Esophagus squamous epithelium (tissue), 4 donors: ENCODE measurements at regions not wholly inside any gene's neighbourhood (a gene's known extent, or its start where the extent isn't known, plus 50 kb on each side); places are given as distances from the start of the nearest gene placed in this dataset.

Source experiments
- CTCF ChIP-seq, 6 experiments: fragments of 450-650 bp in 4 of 6; fragments of 200-600 bp in 2 of 6; sonication (generic) in 2 of 6; IDR thresholded peaks; one replicate each; pipeline ENCODE4 v1.5.1; 2016 to 2019; ENCODE audit warnings: antibody characterized with exemption in 6 of 6, mild to moderate bottlenecking in 4 of 6, moderate library complexity in 4 of 6
- POLR2A ChIP-seq, 4 donors: fragments of 450-650 bp; IDR thresholded peaks; one replicate each; pipeline ENCODE4 v1.6.1; 2017; ENCODE audit warnings: antibody characterized with exemption in 4 of 4, mild to moderate bottlenecking in 4 of 4, moderate library complexity in 3 of 4

DNA sequence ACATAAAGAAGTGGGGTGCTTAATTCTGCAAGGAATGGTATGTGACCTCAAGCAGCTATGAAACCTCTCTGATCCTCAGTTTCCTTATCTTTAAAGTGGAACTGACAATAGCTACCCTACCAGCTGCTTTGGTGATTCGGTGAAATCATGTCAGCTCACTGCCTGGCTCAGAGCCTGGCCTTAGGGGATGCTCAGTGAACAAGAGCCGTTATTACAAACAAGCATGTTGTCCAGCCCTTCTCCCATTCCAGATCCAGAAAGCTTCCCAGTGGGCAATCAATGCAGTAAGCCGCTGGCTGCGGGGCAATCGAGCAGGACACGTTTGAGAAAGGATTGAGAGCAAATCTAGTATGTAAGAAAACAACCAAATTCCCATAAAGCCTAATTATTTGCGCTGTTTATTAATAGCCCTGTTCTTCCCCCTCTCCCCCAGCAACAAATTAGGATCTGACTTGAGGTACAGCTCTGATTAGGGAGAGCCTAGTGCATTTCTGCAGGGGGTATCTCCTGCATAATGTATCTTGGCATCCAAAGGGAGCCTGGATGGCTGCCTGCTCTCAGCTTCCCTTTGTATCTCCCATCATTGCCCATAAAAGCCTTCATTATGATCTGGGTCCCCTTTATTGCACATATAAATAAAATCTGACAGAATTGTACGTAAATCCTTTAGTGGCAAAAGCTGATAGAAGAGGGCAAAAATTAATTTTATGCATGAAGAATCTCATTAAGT is 371.4 kb downstream of the TMEM232 start:
- TF ChIP-seq CTCF (IDR thresholded peaks at IDR 0.05) (no peak), POLR2A (IDR thresholded peaks at IDR 0.05) (no peak)
